HFFc6 (cell line): ENCODE measurements at regions not wholly inside any gene's neighbourhood (a gene's known extent, or its start where the extent isn't known, plus 50 kb on each side); places are given as distances from the start of the nearest gene placed in this dataset.

Source experiments
- DNase-seq: peaks from one replicate; pipeline ENCODE4 v3.0.0-alpha.2; 2018
- H3K27ac Mint-ChIP-seq: 2 replicates; pipeline ENCODE4 v1.8.0; 2020; ENCODE audit warnings: mild to moderate bottlenecking, mixed read lengths
- H3K27me3 Mint-ChIP-seq: 2 replicates; pipeline ENCODE4 v1.8.0; 2021; ENCODE audit warnings: mild to moderate bottlenecking, moderate library complexity, mixed read lengths; ENCODE audit not compliant: insufficient read depth
- H3K36me3 Mint-ChIP-seq: 2 replicates; pipeline ENCODE4 v1.8.0; 2021; ENCODE audit warnings: low read depth, mixed read lengths
- H3K4me1 Mint-ChIP-seq: 2 replicates; pipeline ENCODE4 v1.8.0; 2020; ENCODE audit warnings: low read depth, mixed read lengths
- H3K4me3 Mint-ChIP-seq: 2 replicates; pipeline ENCODE4 v1.8.0; 2020; ENCODE audit warnings: mild to moderate bottlenecking, moderate library complexity, mixed read lengths
- H3K9me3 Mint-ChIP-seq: 2 replicates; pipeline ENCODE4 v1.8.0; 2020; ENCODE audit warnings: mild to moderate bottlenecking, mixed read lengths
- CTCF ChIP-seq: fragments of 200-600 bp; sonication (generic); IDR thresholded peaks from 2 replicates; pipeline ENCODE4 v1.5.0; 2021; ENCODE audit warnings: antibody characterized with exemption, mild to moderate bottlenecking

DNA sequence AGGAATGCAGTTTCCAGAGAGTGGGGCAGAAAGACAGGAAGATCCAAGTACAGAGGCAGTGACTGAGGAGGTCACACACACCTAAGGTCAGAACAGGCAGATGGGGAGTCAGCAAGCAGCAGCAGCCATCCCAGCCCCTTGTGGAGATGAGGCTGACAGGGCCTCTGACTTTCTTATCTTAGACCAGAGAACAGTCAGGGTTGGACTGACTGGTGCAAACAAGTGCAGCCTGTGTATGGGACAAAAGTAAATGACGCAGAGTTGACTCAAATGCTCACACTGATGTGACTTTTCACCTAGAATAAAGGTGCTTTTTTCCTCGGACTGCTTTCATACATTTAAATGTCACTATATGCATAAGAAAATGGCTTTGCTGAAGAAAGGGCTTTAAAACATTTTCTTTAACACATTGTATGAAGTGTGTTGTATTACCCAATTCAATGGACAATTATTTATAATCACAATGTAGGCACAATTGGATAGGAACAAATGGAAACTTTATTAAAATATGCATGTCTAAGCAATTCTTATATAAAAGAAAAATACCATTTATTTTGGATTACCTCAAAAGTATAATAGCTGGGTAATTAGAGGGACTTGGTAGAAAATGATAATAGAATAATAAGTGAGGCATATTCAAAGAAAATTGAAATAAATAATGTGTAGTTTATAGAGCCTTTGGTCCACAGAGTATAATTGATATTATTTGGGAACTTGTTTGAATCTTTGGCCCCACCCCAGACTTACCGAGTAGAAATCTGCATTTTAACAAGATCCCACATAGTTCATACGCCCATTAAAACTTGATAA lies 1321.5 kb upstream of the CELF4 start:
- Mint-ChIP-seq H3K4me1 (no peaks in the 10 kb centered on the region), H3K9me3 (peaks cover 30% of the 10 kb centered on the region), H3K27ac (no peak overlapping the region), H3K27me3 (no peaks in the 10 kb centered on the region), H3K4me3 (no peak overlapping the region), H3K36me3 (no peaks in the 10 kb centered on the region)
- DNase-seq = no peak
- TF ChIP-seq CTCF = no peak

GRCh38 chr18:38886235-38886634 lies 1320.6 kb upstream of the CELF4 start:
- DNase-seq = no peak
- H3K27me3 Mint-ChIP-seq = no peaks in the 10 kb centered on the region
- H3K4me3 Mint-ChIP-seq = no peak overlapping the region
- H3K36me3 Mint-ChIP-seq = no peaks in the 10 kb centered on the region
- no peak overlapping the region for H3K27ac Mint-ChIP-seq
- H3K9me3 Mint-ChIP-seq = peaks cover 34% of the 10 kb centered on the region
- TF ChIP-seq CTCF = no peak
- no peaks in the 10 kb centered on the region for H3K4me1 Mint-ChIP-seq

GRCh38 chr18:38884050-38884449 lies 1318.5 kb upstream of the CELF4 start:
- TF ChIP-seq CTCF = no peak
- no peak overlapping the region for H3K4me3 Mint-ChIP-seq
- peaks cover 36% of the 10 kb centered on the region for H3K9me3 Mint-ChIP-seq
- no peaks in the 10 kb centered on the region for H3K27me3 Mint-ChIP-seq
- no peak overlapping the region for H3K27ac Mint-ChIP-seq
- no peaks in the 10 kb centered on the region for H3K4me1 Mint-ChIP-seq
- no peaks in the 10 kb centered on the region for H3K36me3 Mint-ChIP-seq
- no peak for DNase-seq

DNA sequence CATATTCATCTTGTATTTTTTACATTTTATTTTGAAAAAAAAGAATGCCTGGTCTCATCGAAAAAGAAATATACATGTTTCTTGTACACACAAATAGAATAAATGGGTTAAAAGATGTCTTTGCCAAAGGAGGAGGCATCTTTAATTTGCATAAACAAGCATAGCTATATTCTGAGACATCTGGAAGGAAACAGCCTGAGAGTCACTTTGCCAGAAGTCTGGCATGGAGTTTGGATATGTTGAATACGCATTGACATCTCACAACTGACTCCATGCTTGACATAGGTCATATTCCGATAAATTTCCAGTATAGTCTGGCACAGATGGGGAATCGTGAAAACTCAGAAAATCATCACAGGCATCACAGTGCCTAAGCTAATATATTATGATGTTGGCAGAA lies 1317.5 kb upstream of the CELF4 start:
- Mint-ChIP-seq H3K27me3 (no peaks in the 10 kb centered on the region), H3K4me1 (no peaks in the 10 kb centered on the region), H3K27ac (no peak overlapping the region), H3K4me3 (no peak overlapping the region), H3K36me3 (no peaks in the 10 kb centered on the region), H3K9me3 (peaks cover 29% of the 10 kb centered on the region)
- no peak for DNase-seq
- TF ChIP-seq CTCF = no peak

- Mint-ChIP-seq H3K27ac (no peak overlapping the region), H3K4me1 (no peaks in the 10 kb centered on the region), H3K27me3 (no peaks in the 10 kb centered on the region), H3K4me3 (no peak overlapping the region), H3K9me3 (peaks cover 18% of the 10 kb centered on the region), H3K36me3 (no peaks in the 10 kb centered on the region)
- TF ChIP-seq CTCF = no peak
- DNase-seq = no peak
Observed at GRCh38 chr18:38879871-38880270, 1314.3 kb upstream of the CELF4 start.
